GM18951 (cell line): ENCODE measurements at regions not wholly inside any gene's neighbourhood (a gene's known extent, or its start where the extent isn't known, plus 50 kb on each side); places are given as distances from the start of the nearest gene placed in this dataset.
"Not testable (repeated sequence)": the region's sequence is repeated elsewhere in the genome, so short reads cannot be mapped to it uniquely, and the experiment has no call there.

Experiments
- POLR2A ChIP-seq: IDR thresholded peaks from 4 replicates; pipeline ENCODE4 v1.6.1; 2011; ENCODE audit warnings: mild to moderate bottlenecking; ENCODE audit not compliant: insufficient read length, insufficient read depth; ENCODE audit errors: extremely low read depth
- in situ Hi-C: fragments of 300-500 bp; cut with MboI; formaldehyde crosslinking; loops from one replicate; pipeline ENCODE4 v1.12.0; 2022; ENCODE audit warnings: low sequenced_read_pairs, mixed read lengths, inconsistent platforms; ENCODE audit not compliant: unreplicated experiment

DNA sequence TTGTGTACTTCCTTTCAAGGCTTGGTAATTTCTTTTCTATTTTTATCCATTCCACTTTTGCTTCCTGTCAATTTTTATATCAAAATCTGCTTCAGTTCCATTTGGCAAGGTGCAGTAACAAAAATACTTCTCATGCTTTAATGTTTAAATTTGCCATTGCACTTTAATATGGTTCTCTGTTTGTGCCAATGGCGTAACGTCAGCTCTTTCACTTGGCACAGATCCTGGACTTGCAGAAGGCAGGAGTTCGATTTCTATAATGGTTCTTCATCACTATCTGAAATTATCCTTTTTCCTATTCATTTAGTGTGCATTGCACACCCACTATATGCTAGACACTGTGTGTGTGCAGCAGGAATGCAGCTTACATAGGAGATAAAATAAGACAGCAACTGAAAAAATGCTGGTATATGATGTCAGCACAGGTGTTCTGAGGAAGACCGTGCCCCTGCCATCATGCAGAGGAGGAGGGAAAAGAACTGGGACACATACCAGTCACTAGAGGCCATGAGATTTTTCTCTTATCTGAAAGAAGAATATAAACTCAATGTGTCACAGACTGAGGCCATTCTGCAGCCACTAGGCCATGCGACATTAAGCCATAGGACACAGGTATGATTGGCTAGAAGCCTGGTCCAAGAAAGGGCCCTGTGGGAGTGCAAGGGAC, 298.2 kb downstream of the RPAP3 start:
- no peak for TF ChIP-seq POLR2A
- in situ Hi-C loops, result no loop called here

DNA sequence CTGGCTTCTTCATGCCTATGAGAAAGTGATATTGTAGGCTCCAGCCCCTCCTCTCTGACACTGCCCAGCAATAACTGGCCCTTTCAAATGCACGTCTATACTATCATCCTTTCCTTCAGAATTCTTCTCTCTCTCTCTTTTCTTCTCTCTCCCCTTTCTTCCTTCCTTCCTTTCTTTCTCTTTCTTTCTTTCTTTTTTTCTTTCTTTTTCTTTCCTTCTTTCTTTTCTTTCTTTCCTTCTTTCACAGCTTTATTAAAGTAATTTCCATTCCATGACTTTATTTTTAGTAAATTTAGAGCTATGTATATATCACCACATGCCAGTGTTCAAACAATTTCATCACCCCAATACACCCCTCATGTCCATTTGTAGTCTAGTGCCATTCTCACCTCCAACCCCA, 302.1 kb downstream of the RPAP3 start:
- in situ Hi-C loops, result no loop called here
- no peak for TF ChIP-seq POLR2A

DNA sequence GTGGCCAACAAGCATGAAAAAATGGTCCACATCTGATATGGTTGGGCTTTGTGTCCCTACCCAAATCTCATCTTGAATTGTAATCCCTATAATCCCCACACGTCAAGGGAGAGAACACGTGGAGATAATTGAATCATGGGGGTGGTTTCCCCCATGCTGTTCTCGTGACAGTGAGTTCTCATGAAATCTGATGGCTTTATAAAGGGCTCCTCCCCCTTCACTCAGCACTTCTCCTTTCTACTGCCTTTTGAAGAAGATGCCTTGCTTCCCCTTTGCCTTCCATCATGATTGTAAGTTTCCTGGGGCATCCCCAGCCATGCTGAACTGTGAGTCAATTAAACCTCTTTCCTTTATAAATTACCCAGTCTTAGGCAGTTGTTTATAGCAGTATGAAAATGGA, 304.6 kb downstream of the RPAP3 start:
- in situ Hi-C loops, result not testable (repeated sequence)

DNA sequence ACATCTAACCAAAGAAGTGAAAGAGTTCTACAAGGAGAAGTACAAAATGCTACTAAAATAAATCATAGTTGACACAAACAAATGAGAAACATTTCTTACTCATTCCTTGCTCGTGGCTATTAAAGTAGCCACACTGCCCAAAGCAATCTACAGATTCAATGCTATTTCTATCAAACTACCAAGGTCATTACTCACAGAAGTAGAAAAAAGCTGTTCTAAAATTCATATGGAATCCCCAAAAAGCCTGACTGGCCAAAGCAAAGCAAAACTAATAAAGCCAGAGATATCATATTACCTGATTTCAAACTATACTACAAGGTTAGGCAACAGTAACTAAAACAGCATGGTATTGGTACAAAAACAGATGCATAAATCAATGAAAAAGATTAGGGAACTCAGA, 305.6 kb downstream of the RPAP3 start:
- in situ Hi-C loops, result no loop called here
- no peak for TF ChIP-seq POLR2A

DNA sequence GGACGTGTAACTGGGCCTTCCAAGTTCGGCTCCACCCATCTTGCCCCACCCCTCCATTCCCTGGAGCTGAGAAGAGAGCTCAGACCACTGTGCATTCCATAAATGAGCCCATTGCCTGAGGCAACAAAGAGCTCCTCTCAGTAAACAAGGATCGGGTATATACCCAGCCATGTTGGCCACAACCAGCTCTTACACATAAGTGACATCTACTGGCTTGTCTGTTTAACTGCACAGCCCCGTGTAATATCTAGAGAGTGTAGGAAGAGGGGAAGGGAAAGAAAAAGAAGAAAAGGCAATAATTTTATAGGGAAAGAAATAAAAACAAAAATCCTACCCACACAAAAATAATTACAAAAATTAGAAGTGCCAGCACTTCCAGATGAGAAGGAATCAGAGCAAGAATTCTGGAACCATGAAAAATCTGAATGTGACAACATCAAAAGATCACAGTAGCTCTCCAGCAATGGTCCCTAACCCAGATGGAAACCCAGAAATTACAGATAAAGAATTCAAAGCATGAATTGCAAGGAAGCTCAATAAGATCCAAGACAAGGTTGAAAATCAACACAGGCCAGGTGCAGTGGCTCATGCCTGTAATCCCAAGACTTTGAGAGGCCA, 308.1 kb downstream of the RPAP3 start:
- in situ Hi-C loops, result loop anchor here (10.0 kb wide), 1 partner anchor 363 kb away; no protein-coding TSS in a partner anchor
- TF ChIP-seq POLR2A, result no peak

DNA sequence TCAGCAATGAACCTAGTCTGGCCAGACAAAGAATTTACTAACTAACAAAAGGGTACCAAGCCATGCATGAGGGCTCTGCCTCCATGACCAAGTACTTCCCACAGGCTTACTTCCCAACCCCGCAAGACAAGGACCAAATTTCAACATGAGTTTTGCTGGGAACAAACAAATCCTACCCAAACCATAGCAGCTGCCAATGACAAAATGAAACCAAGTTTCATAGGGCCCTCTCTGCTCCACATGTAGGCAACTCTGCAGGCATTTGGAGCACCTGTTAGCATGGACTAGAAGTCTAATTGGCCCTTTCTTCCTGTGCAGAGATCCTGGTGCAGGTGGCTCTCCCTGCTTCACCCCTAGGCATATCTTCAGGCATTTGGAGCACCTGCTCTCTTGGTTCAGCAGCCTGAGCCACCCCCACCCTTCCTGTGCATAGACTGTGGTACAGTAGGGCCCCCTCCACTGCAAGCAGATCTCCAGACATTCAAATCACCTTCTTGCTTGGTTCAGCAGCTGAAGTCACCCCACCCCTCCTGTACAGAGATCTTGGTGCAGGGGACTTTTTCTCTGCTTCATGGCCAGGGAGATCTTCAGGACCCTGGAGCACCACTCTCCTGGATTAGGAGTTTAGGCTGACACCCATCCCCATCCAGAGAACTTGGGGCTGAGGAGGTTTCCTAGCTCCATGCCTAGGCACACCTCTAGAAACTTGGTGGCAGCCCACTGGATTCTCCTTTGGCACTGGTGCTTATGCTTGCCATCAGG, 308.7 kb downstream of the RPAP3 start:
- TF ChIP-seq POLR2A, result no peak
- in situ Hi-C loops, result loop anchor here (10.0 kb wide), 1 partner anchor 362 kb away; no protein-coding TSS in a partner anchor

DNA sequence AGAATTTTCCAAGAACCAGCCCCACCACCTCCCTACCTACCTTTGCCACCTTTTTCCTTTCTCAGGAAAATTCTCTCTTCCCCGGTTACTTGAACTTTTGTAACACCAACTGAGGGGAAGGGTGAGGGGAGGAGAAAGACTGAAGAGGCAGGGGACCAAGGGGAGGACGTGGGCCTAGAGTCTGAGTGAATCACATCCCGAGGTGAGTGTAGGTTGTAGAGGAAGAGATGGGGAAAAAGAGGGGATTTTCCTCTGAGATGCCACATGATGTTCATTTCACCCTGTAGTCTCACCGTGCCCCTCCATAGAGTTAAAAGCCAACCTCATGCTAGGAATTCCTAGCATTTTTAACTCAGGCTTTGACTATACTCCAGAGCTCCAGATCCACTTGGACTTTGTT, 311.8 kb downstream of the RPAP3 start:
- TF ChIP-seq POLR2A, result no peak
- in situ Hi-C loops, result loop anchor here (10.0 kb wide), 1 partner anchor 359 kb away; no protein-coding TSS in a partner anchor

DNA sequence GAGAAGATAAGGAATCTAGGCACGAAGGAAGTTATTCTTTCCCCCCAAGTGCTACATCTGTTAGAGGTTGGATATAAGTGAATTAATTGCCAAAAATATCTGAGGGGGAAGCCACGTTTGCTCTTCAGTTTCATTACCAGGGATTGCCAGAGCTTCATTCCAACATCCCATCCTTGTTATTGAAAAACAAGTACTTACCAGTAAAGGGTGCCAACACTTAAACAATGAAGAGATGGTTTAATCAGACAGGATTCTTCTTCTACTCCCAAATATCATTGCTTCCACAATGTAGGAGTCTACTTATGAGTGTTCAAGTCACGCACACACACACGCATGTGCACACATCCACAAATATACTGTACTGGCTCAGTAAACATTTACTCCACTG, 312.4 kb downstream of the RPAP3 start:
- no peak for TF ChIP-seq POLR2A
- in situ Hi-C loops, result loop anchor here (10.0 kb wide), 1 partner anchor 359 kb away; no protein-coding TSS in a partner anchor

DNA sequence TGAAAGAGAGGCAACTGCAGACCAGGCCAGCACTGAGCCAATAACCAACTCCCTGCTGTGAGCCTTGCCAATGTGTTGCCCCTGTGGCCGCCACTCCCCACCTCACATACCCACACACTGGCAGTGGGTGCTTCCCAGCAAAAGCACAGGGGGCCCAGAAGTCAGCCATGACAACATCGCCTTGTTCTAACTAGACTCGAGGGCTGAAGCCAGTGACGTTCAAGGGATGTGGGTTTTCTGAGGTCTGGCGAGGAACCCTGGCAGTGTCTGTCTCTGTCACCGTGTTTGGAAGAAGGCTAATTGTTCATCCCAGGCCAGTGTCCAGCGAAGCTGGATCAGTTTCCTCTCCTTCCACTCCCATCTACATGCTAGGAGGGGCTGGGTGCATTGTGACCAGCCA, 311.8 kb upstream of the AMIGO2 start:
- no peak for TF ChIP-seq POLR2A
- in situ Hi-C loops, result loop anchor here (10.0 kb wide), 1 partner anchor 357 kb away; no protein-coding TSS in a partner anchor

DNA sequence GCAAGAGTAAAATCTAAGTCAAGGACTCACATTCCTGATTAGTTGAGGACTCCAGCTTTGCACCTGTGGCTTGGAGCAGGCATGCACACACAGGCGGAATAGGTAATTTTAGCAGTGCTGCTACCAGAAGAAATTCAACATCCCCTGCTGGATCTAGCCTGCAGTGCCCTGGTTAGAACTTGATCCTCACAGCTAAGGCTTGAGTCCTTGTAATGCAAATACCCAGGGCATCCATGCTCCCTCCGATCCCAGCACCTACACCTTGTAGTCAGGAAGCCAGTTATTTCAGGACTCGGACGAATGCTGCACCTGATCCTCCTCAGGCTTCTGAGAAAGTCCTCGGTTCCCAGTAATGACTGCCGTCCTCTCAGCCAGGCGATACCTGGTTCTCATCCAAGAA, 309.0 kb upstream of the AMIGO2 start:
- in situ Hi-C loops, result no loop called here
- TF ChIP-seq POLR2A, result no peak

DNA sequence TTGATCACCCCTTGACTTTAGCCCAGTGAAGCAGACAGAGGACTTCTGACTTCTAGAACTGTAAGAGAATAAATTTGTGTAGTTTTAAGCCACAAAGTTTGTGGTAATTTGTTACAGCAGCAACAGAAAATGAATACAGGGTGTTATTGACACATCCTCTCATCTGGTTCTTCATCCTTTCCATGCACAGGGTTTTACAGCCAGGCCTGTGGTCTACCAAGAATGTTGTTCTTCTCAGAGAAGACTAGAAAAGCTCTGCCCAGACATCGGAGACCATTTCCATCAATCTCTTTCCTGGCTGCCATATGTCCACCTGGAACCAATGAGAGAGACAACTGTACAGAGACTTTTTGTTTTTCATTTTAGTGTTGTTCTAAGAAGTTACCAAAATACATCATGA, 308.2 kb upstream of the AMIGO2 start:
- in situ Hi-C loops, result no loop called here
- TF ChIP-seq POLR2A, result no peak

DNA sequence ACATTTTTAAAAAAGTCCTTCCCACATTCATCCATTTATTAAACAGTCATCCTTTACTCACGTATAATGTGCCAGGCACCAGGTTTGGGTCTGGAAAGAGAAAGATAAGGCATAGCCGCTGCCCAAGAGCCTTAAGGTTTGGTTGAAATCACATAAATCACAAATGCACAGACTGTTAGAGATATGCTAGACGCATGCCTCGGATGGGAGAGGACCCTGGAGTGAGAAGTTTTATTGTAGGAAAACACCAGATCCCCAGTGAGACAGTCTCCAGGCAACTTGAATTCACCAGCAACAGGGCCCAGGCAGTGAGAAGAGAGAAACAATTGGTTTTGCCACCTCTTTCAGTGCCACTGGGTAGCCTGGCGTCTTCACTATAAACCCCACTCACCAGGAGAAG, 305.9 kb upstream of the AMIGO2 start:
- no peak for TF ChIP-seq POLR2A
- in situ Hi-C loops, result no loop called here

DNA sequence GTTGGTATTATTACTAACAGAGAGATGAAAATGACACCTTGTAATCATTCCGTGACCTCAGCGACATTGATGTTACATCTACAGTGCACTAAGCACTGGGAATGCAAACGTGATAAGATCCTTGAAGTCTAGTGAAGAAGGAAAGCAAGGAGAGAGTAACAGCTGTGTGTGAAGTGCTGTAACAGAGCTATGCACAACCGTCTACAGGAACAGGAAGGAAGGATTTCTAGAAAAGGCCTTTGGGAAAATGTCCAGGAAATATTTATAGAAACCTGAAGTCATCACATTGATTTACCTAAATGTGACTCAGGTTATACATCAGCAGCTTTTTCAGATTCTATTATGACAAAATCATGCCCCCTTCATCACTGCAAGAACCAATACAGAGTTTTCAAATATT, 304.2 kb upstream of the AMIGO2 start:
- no peak for TF ChIP-seq POLR2A
- in situ Hi-C loops, result no loop called here

DNA sequence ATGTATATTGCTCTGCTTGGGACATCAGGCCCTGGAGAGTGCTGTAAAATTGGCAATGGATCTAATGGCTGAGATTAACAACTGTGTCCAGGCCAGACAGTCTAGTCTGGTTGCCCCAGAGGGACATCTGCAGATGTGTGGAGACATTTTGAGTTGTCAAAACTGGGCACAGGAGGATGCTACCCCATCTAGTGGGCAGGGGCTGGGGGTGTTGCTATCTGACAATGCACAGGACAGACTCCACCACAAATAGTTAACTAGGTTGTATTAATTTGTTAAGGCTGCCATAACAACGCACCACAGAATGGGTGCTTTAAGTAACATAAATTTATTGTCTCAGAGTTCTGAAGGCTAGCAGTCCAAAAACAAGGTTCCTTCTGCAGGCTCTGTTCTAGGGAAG, 302.5 kb upstream of the AMIGO2 start:
- no peak for TF ChIP-seq POLR2A
- in situ Hi-C loops, result no loop called here
